GM18499 (cell line): ENCODE measurements at regions not wholly inside any gene's neighbourhood (a gene's known extent, or its start where the extent isn't known, plus 50 kb on each side); places are given as distances from the start of the nearest gene placed in this dataset.
"Not testable (repeated sequence)": the region's sequence is repeated elsewhere in the genome, so short reads cannot be mapped to it uniquely, and the experiment has no call there.

Experiments
- ATAC-seq: cut with Tn5 transposase; IDR thresholded peaks from one replicate; pipeline ENCODE4 v1.9.1; 2021; ENCODE audit warnings: moderate number of reproducible peaks; ENCODE audit not compliant: insufficient read depth, unreplicated experiment

GRCh38 chr2:58398406-58398805 is 157.3 kb upstream of the FANCL start:
- no peak for ATAC-seq

DNA sequence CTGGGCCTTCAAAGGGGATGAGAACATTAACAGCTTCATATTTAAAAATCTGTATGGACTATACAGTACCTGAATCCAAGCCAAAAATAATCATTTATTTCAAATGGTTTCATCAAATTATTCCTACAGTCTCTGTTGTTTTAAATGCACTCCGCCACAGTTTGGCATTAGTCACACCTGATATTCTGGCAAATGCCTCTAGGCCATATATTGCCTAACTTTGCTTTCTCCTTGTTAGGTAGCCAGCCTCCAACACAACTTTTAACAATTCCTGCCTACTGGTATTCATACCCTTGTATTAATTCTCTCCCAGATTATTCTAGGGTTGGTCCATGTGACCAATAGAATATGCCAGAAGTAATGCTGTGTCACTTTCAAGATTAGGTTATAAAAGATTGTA is 146.6 kb upstream of the FANCL start:
- no peak for ATAC-seq

DNA sequence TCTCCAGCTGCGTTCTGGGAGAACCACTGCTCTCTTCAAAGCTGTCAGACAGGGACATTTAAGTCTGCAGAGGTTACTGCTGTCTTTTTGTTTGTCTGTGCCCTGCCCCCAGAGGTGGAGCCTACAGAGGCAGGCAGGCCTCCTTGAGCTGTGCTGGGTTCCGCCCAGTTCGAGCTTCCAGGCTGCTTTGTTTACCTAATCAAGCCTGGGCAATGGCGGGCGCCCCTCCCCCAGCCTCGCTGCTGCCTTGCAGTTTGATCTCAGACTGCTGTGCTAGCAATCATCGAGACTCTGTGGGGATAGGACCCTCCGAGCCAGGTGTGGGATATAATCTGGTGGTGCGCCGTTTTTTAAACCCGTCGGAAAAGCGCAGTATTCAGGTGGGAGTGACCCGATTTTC is 145.8 kb upstream of the FANCL start:
- not testable (repeated sequence) for ATAC-seq

DNA sequence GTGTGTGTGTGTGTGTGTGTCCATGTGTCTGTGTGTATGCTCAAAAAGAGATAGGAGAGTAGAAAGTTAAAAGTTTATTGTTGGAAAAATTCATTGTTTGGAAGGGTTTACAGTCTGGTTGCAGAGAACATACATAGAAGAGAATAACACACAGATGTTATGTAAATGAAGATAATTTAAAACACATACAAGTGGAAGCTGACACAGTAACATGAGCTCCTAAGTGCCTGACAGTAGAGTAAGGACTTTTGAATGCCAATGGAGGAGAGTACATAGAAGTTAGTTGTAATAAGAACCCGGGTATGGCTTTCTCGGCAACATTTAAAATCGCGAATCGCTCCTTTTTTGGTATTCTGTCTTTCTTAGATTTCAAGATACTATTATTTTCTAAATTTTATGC is 137.0 kb upstream of the FANCL start:
- ATAC-seq = no peak

DNA sequence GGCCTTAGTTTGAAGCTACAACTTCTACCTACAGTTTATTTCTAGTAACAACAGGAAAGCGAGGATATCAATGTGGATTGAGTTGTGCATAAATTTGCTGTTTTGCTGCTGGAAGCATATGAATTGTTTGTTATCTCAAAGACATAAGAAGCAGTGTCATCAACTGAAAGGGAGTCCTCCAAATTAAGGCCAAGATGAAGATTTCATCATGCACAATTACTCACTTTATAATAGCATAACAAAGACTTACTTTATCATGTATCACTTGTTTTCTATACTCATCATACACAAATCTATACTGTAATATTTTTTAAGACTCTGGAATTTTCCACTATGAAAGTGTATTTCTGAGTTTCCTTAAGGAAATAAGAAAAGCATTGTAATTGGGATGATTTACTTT is 136.1 kb upstream of the FANCL start:
- no peak for ATAC-seq

DNA sequence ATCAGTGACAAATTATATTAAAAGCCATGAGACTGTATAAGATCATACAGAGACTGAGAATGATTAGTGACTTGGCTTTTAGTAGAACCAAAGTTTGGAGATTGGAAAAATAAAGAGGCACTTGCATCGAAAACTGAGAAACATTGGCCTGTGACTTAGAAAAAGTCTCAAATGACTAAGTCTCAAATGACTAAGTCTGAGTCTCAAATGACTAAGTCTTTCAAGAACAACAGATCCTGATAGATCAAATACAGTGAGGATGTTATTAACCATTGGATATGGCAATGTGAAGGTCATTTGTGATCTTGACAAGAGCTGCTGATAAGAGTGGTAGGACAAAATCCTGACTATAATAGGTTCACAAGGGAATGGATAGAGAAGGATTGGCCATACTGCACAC is 135.5 kb upstream of the FANCL start:
- ATAC-seq = peak; percentile 69

DNA sequence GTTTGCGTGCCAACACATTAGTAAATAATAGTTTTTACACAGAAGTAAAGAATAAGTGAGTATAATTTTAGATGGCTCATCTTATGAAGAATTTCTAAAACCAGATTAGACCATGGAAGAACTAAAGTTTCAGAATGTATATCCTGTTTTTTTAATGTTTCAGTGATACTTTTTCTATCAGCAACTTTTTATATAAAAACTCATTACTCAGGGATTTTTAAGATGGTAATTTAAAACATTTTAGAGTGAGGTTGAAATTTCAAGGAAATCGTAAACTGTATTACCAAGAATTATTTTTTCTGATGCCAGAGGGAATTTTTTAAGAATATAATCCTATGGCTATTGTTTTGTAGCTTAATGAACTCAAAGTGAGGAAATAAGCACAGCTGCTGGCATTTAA is 128.5 kb upstream of the FANCL start:
- no peak for ATAC-seq

- no peak for ATAC-seq
Observed at GRCh38 chr2:58364098-58364497, 123.0 kb upstream of the FANCL start.

DNA sequence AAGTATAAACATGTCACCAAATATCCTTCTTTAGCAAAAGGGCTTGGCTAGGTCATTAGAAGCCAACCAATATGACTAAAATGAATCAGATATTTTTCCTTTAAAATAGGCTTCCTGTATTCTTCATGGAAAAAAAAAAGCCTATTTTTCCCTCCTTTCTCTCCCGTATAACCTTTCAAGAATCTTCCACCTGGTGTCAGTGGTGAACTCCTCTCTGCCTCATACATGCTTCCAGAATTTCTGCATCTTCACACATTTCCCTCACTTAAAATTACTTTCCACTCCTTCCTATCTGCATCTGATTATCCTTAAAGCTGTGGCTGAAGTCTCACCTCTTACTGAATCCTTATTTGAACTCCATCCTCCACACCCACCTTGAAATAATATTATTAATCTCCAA is 116.9 kb upstream of the FANCL start:
- ATAC-seq = no peak

GRCh38 chr2:58357521-58357920 is 116.4 kb upstream of the FANCL start:
- ATAC-seq = no peak

GRCh38 chr2:58354230-58354629 is 113.1 kb upstream of the FANCL start:
- ATAC-seq = no peak

- ATAC-seq = peak; percentile 96
Observed at GRCh38 chr2:58350484-58350883, 109.4 kb upstream of the FANCL start.

DNA sequence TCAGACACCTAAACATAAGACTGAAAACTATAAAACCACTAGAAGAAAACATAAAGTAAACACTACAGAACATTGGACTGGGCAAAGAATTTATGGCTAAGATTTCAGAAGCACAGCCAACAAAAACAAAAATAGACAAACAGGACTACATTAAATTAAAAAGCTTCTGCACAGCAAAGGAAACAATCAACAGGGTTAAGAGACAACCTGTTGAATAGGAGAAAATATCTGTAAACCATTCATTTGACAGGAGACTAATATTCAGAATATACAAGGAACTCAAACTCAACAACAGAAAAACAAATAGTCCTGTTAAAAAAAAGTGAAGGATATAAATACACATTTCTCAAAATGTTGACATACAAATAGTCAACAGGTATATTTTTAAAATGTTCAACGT is 106.7 kb upstream of the FANCL start:
- no peak for ATAC-seq

GRCh38 chr2:58341047-58341446 is 99.9 kb upstream of the FANCL start:
- no peak for ATAC-seq

- ATAC-seq = no peak
Observed at GRCh38 chr2:58339548-58340243, 98.6 kb upstream of the FANCL start.

GRCh38 chr2:58336416-58336815 is 95.3 kb upstream of the FANCL start:
- ATAC-seq = no peak

GRCh38 chr2:58334414-58334813 is 93.3 kb upstream of the FANCL start:
- ATAC-seq = no peak

- ATAC-seq = not testable (repeated sequence)
Observed at GRCh38 chr2:58325296-58325895, 84.3 kb upstream of the FANCL start.

GRCh38 chr2:58319481-58319880 is 78.4 kb upstream of the FANCL start:
- ATAC-seq = no peak

DNA sequence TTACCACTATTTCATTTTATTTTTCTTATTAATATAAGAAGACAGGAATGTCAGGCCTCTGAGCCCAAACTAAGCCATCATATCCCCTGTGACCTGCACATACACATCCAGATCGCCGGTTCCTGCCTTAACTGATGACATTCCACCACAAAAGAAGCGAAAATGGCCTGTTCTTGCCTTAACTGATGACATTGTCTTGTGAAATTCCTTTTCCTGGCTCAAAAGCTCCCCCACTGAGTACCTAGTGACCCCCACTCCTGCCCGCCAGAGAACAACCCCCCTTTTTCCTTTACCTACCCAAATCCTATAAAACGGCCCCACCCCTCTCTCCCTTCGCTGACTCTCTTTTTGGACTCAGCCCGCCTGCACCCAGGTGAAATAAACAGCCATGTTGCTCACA is 77.8 kb upstream of the FANCL start:
- ATAC-seq = not testable (repeated sequence)

GRCh38 chr2:58313926-58314325 is 72.8 kb upstream of the FANCL start:
- ATAC-seq = no peak

DNA sequence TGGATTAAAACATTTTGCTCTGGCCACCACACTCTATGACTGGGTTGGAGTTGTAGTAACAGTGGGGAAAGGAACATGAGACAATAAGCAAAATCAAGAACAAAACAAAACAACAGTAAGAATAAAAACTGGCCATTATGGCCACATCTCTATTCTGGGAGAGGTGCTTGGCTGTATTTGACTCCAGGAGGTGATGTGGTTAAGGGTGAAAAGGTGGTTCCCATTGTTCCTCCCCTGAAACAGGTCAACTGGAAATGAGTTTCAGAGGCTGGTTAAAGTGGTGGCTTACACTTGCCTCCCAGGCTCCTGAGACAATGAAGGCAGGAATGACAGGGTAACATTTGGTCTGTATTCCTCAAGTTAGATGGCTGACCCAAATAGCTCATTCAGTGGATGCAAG is 67.3 kb upstream of the FANCL start:
- ATAC-seq = no peak
